ENCODE measurements at regions not wholly inside any gene's neighbourhood (a gene's known extent, or its start where the extent isn't known, plus 50 kb on each side); places are given as distances from the start of the nearest gene placed in this dataset.

DNA sequence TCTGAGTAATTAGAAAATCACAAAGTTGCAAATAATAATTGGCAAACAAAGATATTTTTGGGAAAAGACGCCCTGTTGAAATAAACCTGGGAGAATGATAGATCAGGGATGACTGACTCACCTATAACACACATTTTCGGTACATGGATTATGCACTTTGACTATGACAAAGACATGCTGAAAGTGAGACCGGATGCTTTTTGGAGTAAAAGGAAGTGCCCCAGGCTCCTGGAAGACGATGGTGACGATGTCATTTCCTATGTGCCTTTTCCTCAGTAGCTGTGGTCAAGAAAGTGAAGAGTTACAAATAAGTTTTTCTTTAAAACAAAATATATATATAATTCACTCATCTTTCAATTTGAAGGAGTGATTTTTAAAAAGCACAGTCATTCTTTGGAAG is 158.7 kb downstream of the SIPA1L2 start:
- no peaks in the 10 kb centered on the region for H3K27me3 ChIP-seq (ENCODE audit: control insufficient read depth, insufficient read depth, low read length)
- H3K36me3 ChIP-seq (ENCODE audit: control insufficient read depth, insufficient read depth, low read length): no peaks in the 10 kb centered on the region
- no peak overlapping the region for H3K4me3 ChIP-seq (ENCODE audit: low read depth, low read length)
- no peak for TF ChIP-seq CTCF (IDR thresholded peaks at IDR 0.05; ENCODE audit: insufficient read depth, low read depth, low read length)
- DNase-seq (ENCODE audit: low read depth): no peak
- CTCF ChIA-PET: no interaction called here
- POLR2A ChIA-PET: no interaction called here

DNA sequence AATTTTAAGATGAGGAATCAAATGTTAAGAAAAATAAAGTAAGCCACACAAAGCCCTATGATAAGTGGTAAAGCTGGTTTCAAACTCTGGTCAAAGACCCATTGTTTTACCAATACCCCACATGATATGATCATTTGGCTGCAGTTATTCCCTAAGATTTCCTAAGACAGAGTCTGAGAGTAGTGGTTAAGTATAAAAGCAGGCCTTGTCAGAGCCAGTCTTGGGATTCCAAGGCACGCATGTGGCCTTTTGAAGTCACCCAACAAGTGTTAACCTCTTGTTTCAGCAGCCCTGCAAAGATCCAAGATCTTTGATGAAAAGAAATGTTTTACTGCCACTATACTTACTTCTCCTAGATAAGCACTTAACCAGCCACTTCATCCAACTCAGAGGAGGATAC is 159.2 kb downstream of the SIPA1L2 start:
- no peak for DNase-seq (ENCODE audit: low read depth)
- H3K4me3 ChIP-seq (ENCODE audit: low read depth, low read length): no peak overlapping the region
- H3K36me3 ChIP-seq (ENCODE audit: control insufficient read depth, insufficient read depth, low read length): no peaks in the 10 kb centered on the region
- TF ChIP-seq CTCF (IDR thresholded peaks at IDR 0.05; ENCODE audit: insufficient read depth, low read depth, low read length): no peak
- POLR2A ChIA-PET: no interaction called here
- H3K27me3 ChIP-seq (ENCODE audit: control insufficient read depth, insufficient read depth, low read length): no peaks in the 10 kb centered on the region
- CTCF ChIA-PET: no interaction called here

GRCh38 chr1:232468249-232468648 is 161.7 kb downstream of the SIPA1L2 start:
- DNase-seq (ENCODE audit: low read depth): no peak
- no peak for TF ChIP-seq CTCF (IDR thresholded peaks at IDR 0.05; ENCODE audit: insufficient read depth, low read depth, low read length)
- CTCF ChIA-PET: interaction anchor here (0.9 kb wide), 1 partner anchor 557 kb away, joined by 3 read pairs; no protein-coding TSS in a partner anchor
- H3K4me3 ChIP-seq (ENCODE audit: low read depth, low read length): no peak overlapping the region
- no peaks in the 10 kb centered on the region for H3K27me3 ChIP-seq (ENCODE audit: control insufficient read depth, insufficient read depth, low read length)
- no peaks in the 10 kb centered on the region for H3K36me3 ChIP-seq (ENCODE audit: control insufficient read depth, insufficient read depth, low read length)
- POLR2A ChIA-PET: no interaction called here

DNA sequence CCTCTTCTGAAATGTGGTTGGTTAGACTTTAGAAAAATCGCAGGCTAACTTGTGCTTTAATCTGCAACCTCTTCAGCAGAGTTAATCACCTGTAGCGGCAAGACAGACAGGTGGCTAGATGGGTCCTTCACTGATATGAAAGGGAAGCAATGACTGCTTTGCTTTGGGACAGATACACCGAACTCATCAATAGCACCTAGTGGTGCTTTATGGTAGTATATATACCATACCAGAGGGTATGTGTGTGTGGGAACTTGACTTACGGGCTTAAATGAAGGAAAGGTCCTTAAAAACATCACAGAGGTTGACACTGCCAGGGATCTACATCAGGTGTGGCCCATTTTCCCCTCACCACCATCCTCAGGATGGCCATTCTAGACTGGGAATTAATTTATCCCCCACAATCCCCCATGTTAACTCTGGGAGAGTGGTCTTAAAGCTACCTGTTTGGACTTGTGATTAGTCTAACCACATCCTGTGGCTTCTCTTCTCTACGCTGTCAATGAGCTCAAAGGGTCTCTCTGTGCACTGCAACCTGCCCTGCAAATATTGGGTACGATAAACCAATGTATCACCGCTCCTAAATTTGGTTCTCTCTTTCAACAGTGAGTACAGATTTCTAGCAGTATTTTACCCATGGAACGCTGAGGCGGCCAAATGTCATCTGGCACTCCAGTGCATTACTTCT is 162.7 kb downstream of the SIPA1L2 start:
- POLR2A ChIA-PET: no interaction called here
- no peak overlapping the region for H3K4me3 ChIP-seq (ENCODE audit: low read depth, low read length)
- no peaks in the 10 kb centered on the region for H3K27me3 ChIP-seq (ENCODE audit: control insufficient read depth, insufficient read depth, low read length)
- CTCF ChIA-PET: no interaction called here
- TF ChIP-seq CTCF (IDR thresholded peaks at IDR 0.05; ENCODE audit: insufficient read depth, low read depth, low read length): no peak
- no peaks in the 10 kb centered on the region for H3K36me3 ChIP-seq (ENCODE audit: control insufficient read depth, insufficient read depth, low read length)
- no peak for DNase-seq (ENCODE audit: low read depth)

DNA sequence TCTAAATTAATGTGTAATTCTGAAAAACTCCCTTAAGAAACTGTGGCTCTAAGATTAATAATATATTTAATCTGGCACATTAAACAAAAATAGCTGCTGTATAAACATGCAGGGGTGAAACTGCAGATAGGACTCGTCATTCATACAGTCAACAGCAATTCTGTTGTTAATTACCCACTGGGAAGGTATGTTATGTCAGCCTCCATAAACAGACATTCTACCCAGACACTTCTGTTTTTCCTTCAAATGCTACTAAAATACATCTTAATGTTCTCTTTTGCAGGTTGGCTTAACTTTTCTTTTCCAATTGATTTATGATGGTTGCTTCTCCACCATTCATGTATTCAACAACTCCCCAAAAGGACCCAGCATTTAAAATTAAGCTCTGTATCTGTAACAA is 165.6 kb downstream of the SIPA1L2 start:
- H3K36me3 ChIP-seq (ENCODE audit: control insufficient read depth, insufficient read depth, low read length): no peaks in the 10 kb centered on the region
- CTCF ChIA-PET: no interaction called here
- DNase-seq (ENCODE audit: low read depth): no peak
- H3K27me3 ChIP-seq (ENCODE audit: control insufficient read depth, insufficient read depth, low read length): no peaks in the 10 kb centered on the region
- POLR2A ChIA-PET: no interaction called here
- H3K4me3 ChIP-seq (ENCODE audit: low read depth, low read length): no peak overlapping the region
- TF ChIP-seq CTCF (IDR thresholded peaks at IDR 0.05; ENCODE audit: insufficient read depth, low read depth, low read length): no peak
